Hematopoietic multipotent progenitor cell treated with erythropoietin and hydrocortisone succinate and interleukin-3 and kit ligand, for 4 days (in vitro differentiated cells): ENCODE measurements at regions not wholly inside any gene's neighbourhood (a gene's known extent, or its start where the extent isn't known, plus 50 kb on each side); places are given as distances from the start of the nearest gene placed in this dataset.
A peak's percentile ranks its signal among the peaks of the same experiment; 100 is the strongest.

Source experiments
- DNase-seq: peaks from one replicate; pipeline ENCODE4 v3.0.0-alpha.2; 2015

- peak; percentile 14 for DNase-seq
These were observed 1575.1 kb downstream of the OTOL1 start for GRCh38 chr3:163071713-163072112.
